ENCODE measurements at regions not wholly inside any gene's neighbourhood (a gene's known extent, or its start where the extent isn't known, plus 50 kb on each side); places are given as distances from the start of the nearest gene placed in this dataset.

- intact Hi-C loops (cut with micrococcal nuclease), result no loop called here
These were observed 502.8 kb downstream of the EIPR1 start for GRCh38 chr2:2874805-2875204.

More at GRCh38 chr2:2874805-2875204, 502.8 kb downstream of the EIPR1 start:
- ChIA-PET POLR2A (no interaction called here), CTCF (no interaction called here), RAD21 (ENCODE audit: low non-redundant PET in 1 of 2, low total read pairs in 2 of 2, uncharacterized antibody in 2 of 2, unreplicated experiment in 2 of 2) (no interaction called here)
- no peaks in the 10 kb centered on the region for H3K36me3 ChIP-seq (ENCODE audit: control insufficient read depth in 1 of 2, insufficient read depth in 2 of 2, low read length in 2 of 2)
- H3K9me2 ChIP-seq (ENCODE audit: insufficient read depth), result no peaks in the 10 kb centered on the region
- ATAC-seq (no peak), DNase-seq (ENCODE audit: low read depth, low spot score) (no peak)
- no peak overlapping the region for H2AFZ ChIP-seq (ENCODE audit: low read depth, low read length, poor library complexity, severe bottlenecking)
- no peaks in the 10 kb centered on the region for H3K79me2 ChIP-seq (ENCODE audit: insufficient read depth, low read length)
- H4K20me1 ChIP-seq (ENCODE audit: insufficient read depth), result no peaks in the 10 kb centered on the region
- H3K9me3 ChIP-seq (ENCODE audit: control insufficient read depth in 1 of 2, insufficient read depth in 1 of 2, low read depth in 1 of 2, low read length in 2 of 2), result no peaks in the 10 kb centered on the region
- H3K4me2 ChIP-seq (ENCODE audit: low read length), result no peak overlapping the region
- H3K9ac ChIP-seq (ENCODE audit: low read length), result no peak overlapping the region
- H3K4me1 ChIP-seq (ENCODE audit: control insufficient read depth in 1 of 2, insufficient read depth in 2 of 2, low read length in 2 of 2), result no peaks in the 10 kb centered on the region
- H3K4me3 ChIP-seq (replicated peaks in 1 of 2; ENCODE audit: low read depth in 1 of 2, low read length in 2 of 2), result no peak overlapping the region
- TF ChIP-seq EGR1 (IDR thresholded peaks at IDR 0.05; ENCODE audit: low read depth) (no peak), CBX3 (IDR thresholded peaks at IDR 0.05; ENCODE audit: low read depth) (no peak), RAD21 (IDR thresholded peaks at IDR 0.05; ENCODE audit: low read depth) (no peak), SP1 (IDR thresholded peaks at IDR 0.05; ENCODE audit: low read depth) (no peak), ZNF274 (IDR thresholded peaks at IDR 0.05; ENCODE audit: low read depth, low read length) (no peak), EZH2 (IDR thresholded peaks at IDR 0.05) (no peak), MAX (IDR thresholded peaks at IDR 0.05) (no peak), REST (IDR thresholded peaks at IDR 0.05; ENCODE audit: low read depth) (no peak), CTCF (IDR thresholded peaks at IDR 0.05 in 2 of 3, conservative IDR thresholded peaks at IDR 0.05 in 1 of 3; ENCODE audit: borderline replicate concordance in 1 of 3, insufficient read depth in 1 of 3, low read depth in 2 of 3, low read length in 2 of 3) (no peak), EZH2phosphoT487 (IDR thresholded peaks at IDR 0.05; ENCODE audit: borderline replicate concordance) (no peak), FOSL1 (IDR thresholded peaks at IDR 0.05; ENCODE audit: low read depth) (no peak), SIN3A (IDR thresholded peaks at IDR 0.05; ENCODE audit: low read depth) (no peak), POLR2AphosphoS5 (IDR thresholded peaks at IDR 0.05; ENCODE audit: low read depth, low read length) (no peak), JUND (IDR thresholded peaks at IDR 0.05) (no peak), ZFX (IDR thresholded peaks at IDR 0.05) (no peak), ZBTB33 (IDR thresholded peaks at IDR 0.05; ENCODE audit: extremely low read depth, insufficient replicate concordance, low read length) (no peak)
- no peak overlapping the region for H3K27ac ChIP-seq (ENCODE audit: low read depth, low read length)
- no TSS peak for BruUV-seq (replicated peaks)
- peaks cover 29% of the 10 kb centered on the region; the same call in 1 of the 2 replicates for H3K27me3 ChIP-seq (ENCODE audit: insufficient read depth, low read length)

Data from HCT116 (cell line).